Amniotic stem cell (primary cell): ENCODE measurements at regions not wholly inside any gene's neighbourhood (a gene's known extent, or its start where the extent isn't known, plus 50 kb on each side); places are given as distances from the start of the nearest gene placed in this dataset.

Experiments
- DNase-seq: peaks from one replicate; lab custom pipeline; 2025; lab: John Stamatoyannopoulos, UW

DNA sequence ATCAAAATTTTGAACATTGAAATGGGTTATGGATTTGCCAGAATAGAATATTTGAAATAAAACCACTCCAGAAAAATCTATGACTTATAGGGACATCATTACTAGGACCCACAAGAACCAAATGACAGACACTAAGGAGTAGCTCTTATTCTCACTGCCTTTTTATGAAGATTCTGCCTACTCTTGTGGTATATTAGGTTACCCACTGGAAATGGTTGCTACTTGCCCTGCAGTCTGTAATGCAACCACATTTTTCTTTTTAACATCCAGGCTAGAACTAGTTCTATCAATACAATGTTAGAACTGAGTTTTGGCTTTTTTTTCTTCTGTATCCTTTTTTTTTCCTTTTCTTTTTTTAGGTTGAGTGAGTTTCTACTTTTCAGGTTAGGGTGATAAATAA is 158.9 kb downstream of the PPP1R2C start:
- DNase-seq: no peak

GRCh38 chrX:42616981-42617380 is 161.0 kb downstream of the PPP1R2C start:
- DNase-seq: no peak

- DNase-seq: no peak
Measured at GRCh38 chrX:42615161-42615563, 162.8 kb downstream of the PPP1R2C start.

DNA sequence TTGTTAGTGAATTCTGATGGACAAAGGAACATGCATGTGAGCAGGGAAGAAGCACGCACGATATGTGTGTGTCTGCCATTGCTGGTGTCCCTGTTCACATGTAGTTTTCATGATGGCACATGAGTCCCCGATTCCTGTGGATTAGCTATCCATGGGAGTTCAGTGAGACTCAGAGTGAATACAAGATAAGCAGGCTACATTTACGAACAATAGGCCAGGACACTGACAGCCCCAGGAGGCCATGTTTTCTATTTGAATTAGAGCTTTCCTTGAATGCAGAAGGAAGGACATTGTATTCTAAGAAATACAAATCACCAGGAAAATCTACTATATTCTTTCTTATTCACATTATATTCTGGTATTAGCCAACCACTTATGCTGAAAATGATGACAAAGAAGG is 171.4 kb downstream of the PPP1R2C start:
- no peak for DNase-seq

DNA sequence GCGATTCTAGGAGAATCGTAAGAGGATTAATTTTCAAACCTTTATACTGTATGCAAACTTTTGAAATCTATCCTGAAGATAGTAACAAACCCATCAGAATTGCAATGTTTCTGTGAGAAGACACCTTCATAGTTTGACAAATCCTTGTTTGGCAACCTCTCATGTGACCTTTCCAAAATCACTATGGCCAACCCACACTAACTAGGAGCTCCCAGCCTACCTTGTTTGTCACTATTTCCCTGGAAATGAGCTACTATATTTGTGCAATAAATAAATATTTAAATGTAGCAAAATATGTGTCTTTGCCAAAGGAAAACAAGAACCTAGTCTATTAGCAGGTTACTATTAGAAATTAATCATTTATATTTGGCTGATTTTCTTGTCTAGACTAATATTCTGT is 173.7 kb downstream of the PPP1R2C start:
- no peak for DNase-seq

DNA sequence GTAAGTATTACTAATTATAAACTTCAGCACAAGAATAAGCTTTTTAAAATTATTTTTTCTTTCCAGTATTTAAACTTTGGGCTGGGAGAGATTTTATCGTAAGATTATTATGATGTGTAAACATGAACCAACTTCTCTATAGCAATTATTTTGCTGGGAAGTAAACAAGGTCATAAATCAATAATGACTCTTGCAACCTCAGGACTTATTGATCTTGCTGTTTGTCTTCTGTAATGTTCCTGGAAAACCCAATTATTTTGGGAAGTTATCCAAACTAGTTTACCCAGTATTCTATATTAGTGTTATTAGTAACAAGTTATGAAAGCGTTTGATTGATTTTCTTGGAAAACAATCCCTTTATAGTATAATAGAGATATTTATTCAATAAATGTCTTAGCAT is 174.9 kb downstream of the PPP1R2C start:
- no peak for DNase-seq

- no peak for DNase-seq
Measured at GRCh38 chrX:42602566-42602965, 175.4 kb downstream of the PPP1R2C start.

DNA sequence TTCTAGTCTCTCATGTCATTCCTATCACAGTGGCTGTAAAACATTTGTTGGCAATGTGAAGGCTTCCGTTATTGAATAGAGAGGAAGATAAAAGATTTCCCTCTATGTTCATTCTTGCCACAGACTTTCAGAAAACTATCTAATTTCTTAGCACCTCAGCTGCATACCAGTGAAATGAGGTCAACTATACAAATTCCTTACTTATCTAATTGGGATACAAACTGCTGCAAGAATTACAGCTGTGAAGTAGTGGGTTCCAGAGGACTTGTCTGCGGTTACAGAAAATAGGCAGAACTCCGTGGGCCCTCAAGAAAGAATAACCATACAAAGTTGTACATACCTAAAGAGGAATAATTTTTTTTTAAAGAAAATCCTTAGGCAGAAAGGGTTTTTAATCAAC is 175.8 kb downstream of the PPP1R2C start:
- no peak for DNase-seq

DNA sequence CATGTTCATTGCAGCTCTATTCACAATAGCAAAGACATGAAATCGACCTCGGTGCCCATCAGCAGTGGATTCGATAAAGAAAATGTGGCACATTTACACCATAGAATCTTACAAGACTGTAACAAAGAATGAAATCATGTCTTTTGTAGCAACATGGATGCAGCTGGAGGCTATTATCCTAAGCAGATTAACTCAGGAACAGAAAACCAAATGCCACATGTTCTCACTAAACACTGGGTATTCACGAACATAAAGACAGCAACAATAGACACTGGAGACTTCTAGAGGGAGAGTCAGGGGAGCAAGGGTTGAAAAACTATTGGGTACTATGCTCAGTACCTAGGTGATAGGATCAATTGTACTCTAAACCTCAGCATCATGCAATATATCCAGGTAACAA is 180.5 kb downstream of the PPP1R2C start:
- no peak for DNase-seq

- DNase-seq: no peak
Measured at GRCh38 chrX:42585842-42586621, 191.9 kb downstream of the PPP1R2C start.

DNA sequence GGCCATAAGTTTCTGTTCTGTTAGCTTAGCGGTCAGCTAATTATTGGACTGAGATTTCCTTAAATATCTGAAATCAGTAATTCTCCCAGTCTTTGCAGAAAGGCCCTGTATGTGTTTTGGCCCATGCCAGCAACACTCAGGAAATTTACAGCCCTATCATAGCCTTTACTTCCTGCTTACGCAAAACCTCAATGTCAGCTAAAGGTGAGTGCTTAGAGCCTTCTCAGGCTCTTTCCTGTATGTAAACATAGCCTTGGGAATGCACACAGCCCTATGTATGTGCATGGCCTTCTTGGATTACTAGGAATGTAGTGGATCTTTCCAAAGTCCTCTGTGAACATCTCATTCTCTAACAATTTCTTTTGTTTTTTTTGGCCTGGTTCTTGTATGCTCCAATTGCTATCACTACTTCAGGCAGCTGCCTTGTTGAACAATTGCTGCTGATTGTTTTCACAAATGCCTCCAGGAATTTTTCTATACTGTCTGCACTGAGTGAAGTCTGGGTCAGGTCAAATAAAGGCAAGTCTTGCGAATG is 200.0 kb downstream of the PPP1R2C start:
- DNase-seq: no peak

DNA sequence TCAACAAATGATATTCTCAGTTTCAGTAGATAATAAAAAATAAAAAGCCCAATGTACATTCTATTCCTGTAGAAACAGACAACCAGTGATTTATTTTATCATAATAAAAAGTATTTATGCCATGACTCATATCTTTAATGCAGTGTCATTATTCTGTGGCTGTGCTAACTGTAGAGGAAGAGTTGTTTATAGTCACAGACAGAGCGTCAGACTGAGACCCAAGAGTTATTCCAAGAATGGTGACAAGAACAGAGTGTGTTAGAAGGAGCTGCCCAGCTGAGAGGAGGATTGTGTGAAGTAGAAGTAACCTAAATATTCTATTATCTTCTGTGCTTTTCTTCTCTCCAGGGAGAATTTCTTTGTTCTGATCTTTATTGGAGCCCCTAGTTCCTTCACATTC is 210.7 kb downstream of the PPP1R2C start:
- DNase-seq: no peak

- DNase-seq: no peak
Measured at GRCh38 chrX:42565739-42566138, 212.2 kb downstream of the PPP1R2C start.

DNA sequence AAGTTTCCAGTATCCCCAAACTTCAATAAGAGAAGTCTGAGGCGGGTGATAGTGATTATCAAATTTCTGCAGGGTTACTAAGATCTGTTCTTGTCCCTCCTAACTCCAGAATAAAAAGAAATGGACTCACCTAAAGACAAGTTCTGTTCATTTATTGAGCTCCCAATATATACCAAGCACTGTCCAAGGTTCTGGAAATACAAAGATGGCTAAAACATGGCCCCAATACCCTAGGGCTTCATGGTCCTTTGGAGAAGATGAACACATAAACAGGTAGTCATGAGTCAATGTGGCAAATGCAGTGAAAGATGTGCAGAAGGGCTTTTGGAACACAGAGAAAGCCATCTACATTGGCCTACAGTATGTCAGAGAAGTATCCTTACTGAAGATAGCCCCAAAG is 231.2 kb downstream of the PPP1R2C start:
- DNase-seq: no peak

DNA sequence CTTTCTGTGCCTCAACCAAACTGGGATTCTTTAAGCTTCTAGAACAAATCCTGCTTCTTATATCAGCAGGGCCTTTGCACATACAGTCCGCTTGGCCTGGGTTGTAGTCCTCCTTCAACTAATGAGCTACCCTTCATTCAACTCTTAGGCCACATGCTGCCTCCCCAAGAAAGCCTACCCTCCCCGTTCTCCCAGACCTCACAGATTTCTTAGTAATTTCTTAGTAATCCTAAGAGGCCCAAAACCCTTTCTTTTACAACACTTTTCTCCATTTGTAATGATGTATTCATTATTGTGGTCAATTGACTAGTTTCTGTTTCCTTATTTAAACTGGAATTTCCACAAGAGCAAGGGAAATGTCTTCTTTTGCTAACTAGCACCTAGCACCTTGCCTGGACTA is 233.1 kb downstream of the PPP1R2C start:
- no peak for DNase-seq

DNA sequence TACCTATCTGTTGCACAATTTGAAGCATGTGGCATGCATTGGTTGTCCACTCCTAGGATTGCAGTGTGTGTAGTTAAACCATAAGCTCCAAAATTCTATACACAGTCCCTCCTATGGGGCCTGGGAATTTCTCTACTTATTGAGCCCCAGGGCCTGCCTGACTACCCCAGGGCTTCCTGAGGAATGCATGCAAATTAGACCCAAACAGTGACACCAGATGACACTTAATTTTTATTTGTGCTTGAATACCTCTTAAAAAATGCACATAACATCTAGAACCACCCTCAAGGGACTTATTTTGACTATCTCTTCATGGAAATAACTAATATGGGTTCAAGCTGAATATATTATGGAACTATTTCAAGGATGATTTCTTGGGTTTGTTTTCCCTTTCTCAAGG is 236.4 kb downstream of the PPP1R2C start:
- DNase-seq: no peak

DNA sequence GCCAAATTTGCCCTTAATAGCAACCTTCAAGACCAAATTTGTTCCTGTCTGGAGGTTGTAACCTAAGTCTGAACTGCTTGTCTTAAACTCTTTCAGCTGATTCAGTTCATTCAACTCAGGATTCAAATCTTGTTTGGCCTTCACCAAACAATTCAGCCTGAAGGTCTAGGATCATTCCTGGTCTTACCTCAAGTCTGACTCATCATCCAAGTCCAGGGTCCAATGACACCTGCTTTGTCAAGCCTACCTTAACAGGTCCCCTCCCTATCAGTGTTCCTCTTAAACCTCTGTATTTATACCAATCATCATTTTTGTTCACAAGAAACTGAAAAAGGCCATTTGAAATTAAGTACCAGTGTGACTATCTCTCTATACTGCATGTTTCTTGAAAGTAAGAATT is 237.8 kb downstream of the PPP1R2C start:
- no peak for DNase-seq

DNA sequence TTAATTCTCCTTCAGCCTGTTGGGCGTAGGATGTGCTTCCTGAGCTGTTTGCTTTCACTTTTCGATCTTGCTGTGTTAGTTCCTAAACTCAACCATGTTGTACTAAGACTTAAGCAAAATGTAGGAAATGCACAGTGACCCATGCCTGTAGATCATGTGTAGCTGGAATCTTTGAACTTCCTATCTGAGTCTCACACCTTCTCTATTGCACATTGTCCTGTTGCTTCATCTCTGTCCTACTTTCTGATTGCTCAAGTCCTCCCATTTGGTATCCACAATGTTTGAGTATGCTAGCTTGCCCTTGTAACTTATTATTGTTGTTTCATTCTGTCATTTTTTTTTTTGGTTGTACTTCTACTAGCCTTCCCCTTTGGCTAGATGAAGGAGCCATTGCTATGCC is 239.6 kb downstream of the PPP1R2C start:
- DNase-seq: no peak

DNA sequence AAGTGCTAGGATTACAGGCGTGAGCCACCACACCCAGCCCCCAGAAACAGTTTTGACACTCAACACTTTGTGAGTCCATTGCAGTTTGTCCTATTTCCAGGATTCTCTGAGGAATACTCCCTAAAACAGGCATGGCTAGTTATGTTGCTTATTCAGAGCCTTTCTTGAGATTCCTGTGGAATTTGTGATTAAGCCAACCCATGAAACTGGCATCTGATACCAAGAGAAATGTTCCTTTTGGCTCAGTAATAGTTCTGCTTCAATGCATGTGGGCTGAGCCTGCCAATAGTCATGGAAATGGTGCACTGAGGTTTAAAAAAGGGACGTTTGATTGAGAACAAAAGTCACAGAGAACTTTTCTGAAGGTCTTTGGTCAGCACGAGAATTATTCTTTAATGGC is 241.7 kb downstream of the PPP1R2C start:
- DNase-seq: no peak

DNA sequence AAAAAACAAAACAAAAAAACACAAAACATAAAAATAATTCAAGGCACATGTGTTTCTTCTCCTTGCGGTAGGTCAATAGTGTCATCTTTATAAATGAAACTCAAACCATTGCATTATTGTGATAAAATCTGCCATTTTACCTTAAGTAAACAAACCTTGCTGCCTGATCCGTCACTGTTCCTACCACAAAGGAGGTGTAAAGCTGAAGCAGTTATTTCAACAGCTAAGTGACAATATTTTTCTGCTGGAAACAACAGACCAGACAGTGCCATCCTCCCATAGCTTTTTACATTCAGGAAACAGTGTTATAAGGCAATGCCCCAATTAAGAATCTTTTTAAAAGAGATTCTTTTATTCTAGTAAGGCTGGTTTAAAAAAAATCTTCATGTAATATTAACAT is 242.7 kb downstream of the PPP1R2C start:
- no peak for DNase-seq

- no peak for DNase-seq
Measured at GRCh38 chrX:42533761-42534160, 244.2 kb downstream of the PPP1R2C start.

DNA sequence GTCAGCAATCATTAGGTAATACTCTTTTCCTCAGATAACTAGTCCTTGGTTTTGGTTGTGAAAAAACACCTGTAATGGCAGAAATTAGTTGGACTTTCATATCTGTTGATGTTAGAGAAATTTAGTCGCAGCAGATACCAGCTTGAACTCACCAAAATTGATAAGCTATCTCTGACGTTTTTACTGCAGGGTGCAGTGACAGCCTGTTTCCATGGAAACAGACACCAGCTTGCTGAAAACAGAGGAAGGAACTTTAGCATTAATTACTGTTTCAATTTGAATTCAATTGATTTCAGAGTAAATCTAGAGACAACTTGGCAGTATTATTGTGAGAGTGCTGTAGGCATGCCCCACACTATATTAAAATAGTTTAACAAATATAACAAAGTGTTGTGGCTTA is 246.5 kb downstream of the PPP1R2C start:
- no peak for DNase-seq

DNA sequence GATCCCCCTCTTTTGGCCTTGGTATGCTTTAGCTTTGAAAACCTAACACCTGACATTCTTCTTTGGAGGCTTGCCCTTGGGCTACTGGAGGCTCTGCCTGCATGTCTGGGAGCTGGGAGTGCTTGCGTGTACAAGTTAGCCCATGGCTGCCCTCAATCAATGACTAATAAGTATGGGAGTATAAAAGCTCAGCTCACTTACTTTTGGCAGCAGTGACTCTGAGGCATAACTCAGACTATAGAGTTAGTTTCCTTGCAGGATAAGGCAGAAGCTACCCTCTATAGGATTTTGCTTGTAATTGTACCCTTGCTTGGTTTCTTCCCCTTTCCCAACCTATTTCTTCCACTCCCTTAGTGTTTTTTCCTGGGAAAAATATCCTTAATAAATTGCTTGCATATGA is 247.9 kb downstream of the PPP1R2C start:
- peak; percentile 1 for DNase-seq

DNA sequence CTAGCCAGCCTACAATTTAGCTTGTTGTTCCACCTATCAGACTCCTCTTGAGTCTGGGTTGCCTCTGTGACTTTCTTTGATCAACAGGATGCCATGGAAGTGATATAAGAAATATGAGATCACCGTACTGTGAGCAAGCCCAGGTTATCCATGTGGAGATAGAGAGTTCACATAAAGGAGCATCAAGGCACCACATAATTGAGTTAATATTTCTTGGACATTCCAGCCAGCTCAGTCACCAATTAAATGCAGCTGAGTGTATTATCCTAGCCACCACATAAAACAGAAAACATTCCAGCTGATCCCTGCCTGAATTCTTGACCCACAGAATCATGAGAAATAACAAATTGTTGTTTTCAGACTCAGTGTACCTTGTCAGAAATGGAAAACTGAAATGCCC is 253.6 kb downstream of the PPP1R2C start:
- no peak for DNase-seq
